GM12891 (cell line): ENCODE measurements at regions not wholly inside any gene's neighbourhood (a gene's known extent, or its start where the extent isn't known, plus 50 kb on each side); places are given as distances from the start of the nearest gene placed in this dataset.

Experiments
- POLR2A ChIP-seq: IDR thresholded peaks from 2 replicates; pipeline ENCODE4 v1.6.1; 2011; ENCODE audit warnings: low read depth, low read length, control low read depth
- TAF1 ChIP-seq: IDR thresholded peaks from 2 replicates; pipeline ENCODE4 v1.6.1; 2011; ENCODE audit warnings: low read depth, low read length, control low read depth

GRCh38 chr6:10201606-10202510, 213.0 kb downstream of the TFAP2A start:
- no peak for TF ChIP-seq TAF1
- no peak for TF ChIP-seq POLR2A
